Colon (tissue), 2 donors: ENCODE measurements at regions not wholly inside any gene's neighbourhood (a gene's known extent, or its start where the extent isn't known, plus 50 kb on each side); places are given as distances from the start of the nearest gene placed in this dataset.

Experiments used
- FAIRE-seq: peaks from 2 replicates; lab custom pipeline; 2012; peaks lifted over from hg19 to GRCh38; lab: Jason Lieb, UNC
- donor health status: control.
- donor health status: control.

- FAIRE-seq: no peak
Measured at GRCh38 chr19:28207244-28207643, 1005.7 kb downstream of the UQCRFS1 start.

GRCh38 chr19:28201462-28201943, 1011.4 kb downstream of the UQCRFS1 start:
- no peak for FAIRE-seq

- no peak for FAIRE-seq
Measured at GRCh38 chr19:28199323-28199722, 1013.6 kb downstream of the UQCRFS1 start.

- FAIRE-seq: no peak
Measured at GRCh38 chr19:28196961-28197360, 1016.0 kb downstream of the UQCRFS1 start.

GRCh38 chr19:28196101-28196500, 1016.9 kb downstream of the UQCRFS1 start:
- no peak for FAIRE-seq

GRCh38 chr19:28185646-28186045, 1027.3 kb downstream of the UQCRFS1 start:
- no peak for FAIRE-seq

- no peak for FAIRE-seq
Measured at GRCh38 chr19:28184997-28185396, 1028.0 kb downstream of the UQCRFS1 start.

GRCh38 chr19:28176193-28176592, 1036.8 kb downstream of the UQCRFS1 start:
- FAIRE-seq: no peak

GRCh38 chr19:28171983-28172382, 1041.0 kb downstream of the UQCRFS1 start:
- no peak for FAIRE-seq

- FAIRE-seq: no peak
Measured at GRCh38 chr19:28170066-28170465, 1042.9 kb downstream of the UQCRFS1 start.

- FAIRE-seq: no peak
Measured at GRCh38 chr19:28169168-28169887, 1043.6 kb downstream of the UQCRFS1 start.

- no peak for FAIRE-seq
Measured at GRCh38 chr19:28168557-28168956, 1044.4 kb downstream of the UQCRFS1 start.

- FAIRE-seq: no peak
Measured at GRCh38 chr19:28166025-28166424, 1046.9 kb downstream of the UQCRFS1 start.

- FAIRE-seq: no peak
Measured at GRCh38 chr19:28164214-28164613, 1048.7 kb downstream of the UQCRFS1 start.

- FAIRE-seq: no peak
Measured at GRCh38 chr19:28159065-28159464, 1053.9 kb downstream of the UQCRFS1 start.

- no peak for FAIRE-seq
Measured at GRCh38 chr19:28155265-28155664, 1057.7 kb downstream of the UQCRFS1 start.

GRCh38 chr19:28154077-28154476, 1058.9 kb downstream of the UQCRFS1 start:
- no peak for FAIRE-seq

- no peak for FAIRE-seq
Measured at GRCh38 chr19:28153123-28153522, 1059.8 kb downstream of the UQCRFS1 start.

GRCh38 chr19:28152195-28152594, 1060.8 kb downstream of the UQCRFS1 start:
- no peak for FAIRE-seq

- no peak for FAIRE-seq
Measured at GRCh38 chr19:28150129-28150528, 1062.8 kb downstream of the UQCRFS1 start.

- no peak for FAIRE-seq
Measured at GRCh38 chr19:28148554-28148953, 1064.4 kb downstream of the UQCRFS1 start.

GRCh38 chr19:28142258-28142657, 1070.7 kb downstream of the UQCRFS1 start:
- no peak for FAIRE-seq

GRCh38 chr19:28140201-28140600, 1072.8 kb downstream of the UQCRFS1 start:
- FAIRE-seq: no peak

GRCh38 chr19:28137772-28138171, 1075.2 kb downstream of the UQCRFS1 start:
- FAIRE-seq: no peak
